ENCODE measurements at regions not wholly inside any gene's neighbourhood (a gene's known extent, or its start where the extent isn't known, plus 50 kb on each side); places are given as distances from the start of the nearest gene placed in this dataset.

GRCh38 chr20:22698259-22698842 is 114.0 kb upstream of the FOXA2 start:
- no peaks in the 10 kb centered on the region for H3K9me3 Mint-ChIP-seq
- H3K27ac Mint-ChIP-seq, result no peak overlapping the region
- H3K4me3 Mint-ChIP-seq (ENCODE audit: low read depth), result no peak overlapping the region
- no peak for DNase-seq (ENCODE audit: low spot score)
- no peaks in the 10 kb centered on the region for H3K36me3 Mint-ChIP-seq (ENCODE audit: low read depth)
- intact Hi-C loops (cut with micrococcal nuclease), result loop anchor here (10.0 kb wide), 2 partner anchors 346 to 746 kb away; partner anchors contain the start of gene THBD
- H3K4me1 Mint-ChIP-seq (ENCODE audit: low read depth), result no peaks in the 10 kb centered on the region
- no peaks in the 10 kb centered on the region for H3K27me3 Mint-ChIP-seq (ENCODE audit: low read depth)

GRCh38 chr20:22699396-22699795 is 115.0 kb upstream of the FOXA2 start:
- Mint-ChIP-seq H3K27me3 (ENCODE audit: low read depth) (no peaks in the 10 kb centered on the region), H3K4me3 (ENCODE audit: low read depth) (no peak overlapping the region), H3K4me1 (ENCODE audit: low read depth) (no peaks in the 10 kb centered on the region), H3K9me3 (no peaks in the 10 kb centered on the region), H3K27ac (no peak overlapping the region), H3K36me3 (ENCODE audit: low read depth) (no peaks in the 10 kb centered on the region)
- no peak for DNase-seq (ENCODE audit: low spot score)
- intact Hi-C loops (cut with micrococcal nuclease), result loop anchor here (10.0 kb wide), 2 partner anchors 345 to 745 kb away; partner anchors contain the start of gene THBD

GRCh38 chr20:22700367-22700766 is 116.0 kb upstream of the FOXA2 start:
- intact Hi-C loops (cut with micrococcal nuclease), result no loop called here
- H3K36me3 Mint-ChIP-seq (ENCODE audit: low read depth), result no peaks in the 10 kb centered on the region
- no peak for DNase-seq (ENCODE audit: low spot score)
- H3K4me3 Mint-ChIP-seq (ENCODE audit: low read depth), result no peak overlapping the region
- H3K4me1 Mint-ChIP-seq (ENCODE audit: low read depth), result no peaks in the 10 kb centered on the region
- H3K27me3 Mint-ChIP-seq (ENCODE audit: low read depth), result no peaks in the 10 kb centered on the region
- no peak overlapping the region for H3K27ac Mint-ChIP-seq
- H3K9me3 Mint-ChIP-seq, result no peaks in the 10 kb centered on the region

- no peaks in the 10 kb centered on the region for H3K36me3 Mint-ChIP-seq (ENCODE audit: low read depth)
- H3K27ac Mint-ChIP-seq, result no peak overlapping the region
- no peak overlapping the region for H3K4me3 Mint-ChIP-seq (ENCODE audit: low read depth)
- no peaks in the 10 kb centered on the region for H3K27me3 Mint-ChIP-seq (ENCODE audit: low read depth)
- DNase-seq (ENCODE audit: low spot score), result no peak
- no peaks in the 10 kb centered on the region for H3K4me1 Mint-ChIP-seq (ENCODE audit: low read depth)
- H3K9me3 Mint-ChIP-seq, result no peaks in the 10 kb centered on the region
- intact Hi-C loops (cut with micrococcal nuclease), result no loop called here
These were observed 117.4 kb upstream of the FOXA2 start for GRCh38 chr20:22701679-22702308.

- Mint-ChIP-seq H3K9me3 (no peaks in the 10 kb centered on the region), H3K27me3 (ENCODE audit: low read depth) (no peaks in the 10 kb centered on the region), H3K27ac (no peak overlapping the region), H3K4me3 (ENCODE audit: low read depth) (no peak overlapping the region), H3K36me3 (ENCODE audit: low read depth) (no peaks in the 10 kb centered on the region), H3K4me1 (ENCODE audit: low read depth) (no peaks in the 10 kb centered on the region)
- intact Hi-C loops (cut with micrococcal nuclease), result no loop called here
- no peak for DNase-seq (ENCODE audit: low spot score)
These were observed 119.5 kb upstream of the FOXA2 start for GRCh38 chr20:22703843-22704242.

GRCh38 chr20:22711971-22712755 is 127.8 kb upstream of the FOXA2 start:
- Mint-ChIP-seq H3K9me3 (no peaks in the 10 kb centered on the region), H3K27ac (no peak overlapping the region), H3K36me3 (ENCODE audit: low read depth) (no peaks in the 10 kb centered on the region), H3K4me1 (ENCODE audit: low read depth) (no peaks in the 10 kb centered on the region), H3K27me3 (ENCODE audit: low read depth) (no peaks in the 10 kb centered on the region), H3K4me3 (ENCODE audit: low read depth) (no peak overlapping the region)
- no peak for DNase-seq (ENCODE audit: low spot score)
- intact Hi-C loops (cut with micrococcal nuclease), result no loop called here

- intact Hi-C loops (cut with micrococcal nuclease), result no loop called here
- no peaks in the 10 kb centered on the region for H3K27me3 Mint-ChIP-seq (ENCODE audit: low read depth)
- H3K4me3 Mint-ChIP-seq (ENCODE audit: low read depth), result no peak overlapping the region
- no peak overlapping the region for H3K27ac Mint-ChIP-seq
- H3K4me1 Mint-ChIP-seq (ENCODE audit: low read depth), result no peaks in the 10 kb centered on the region
- no peak for DNase-seq (ENCODE audit: low spot score)
- H3K9me3 Mint-ChIP-seq, result no peaks in the 10 kb centered on the region
- no peaks in the 10 kb centered on the region for H3K36me3 Mint-ChIP-seq (ENCODE audit: low read depth)
These were observed 132.5 kb upstream of the FOXA2 start for GRCh38 chr20:22716821-22717351.

- Mint-ChIP-seq H3K9me3 (no peaks in the 10 kb centered on the region), H3K4me3 (ENCODE audit: low read depth) (no peak overlapping the region), H3K27ac (no peak overlapping the region), H3K27me3 (ENCODE audit: low read depth) (no peaks in the 10 kb centered on the region), H3K4me1 (ENCODE audit: low read depth) (no peaks in the 10 kb centered on the region), H3K36me3 (ENCODE audit: low read depth) (no peaks in the 10 kb centered on the region)
- DNase-seq (ENCODE audit: low spot score), result no peak
- intact Hi-C loops (cut with micrococcal nuclease), result no loop called here
These were observed 133.1 kb upstream of the FOXA2 start for GRCh38 chr20:22717466-22717865.

- Mint-ChIP-seq H3K4me3 (ENCODE audit: low read depth) (no peak overlapping the region), H3K27ac (no peak overlapping the region), H3K9me3 (no peaks in the 10 kb centered on the region), H3K4me1 (ENCODE audit: low read depth) (no peaks in the 10 kb centered on the region), H3K36me3 (ENCODE audit: low read depth) (no peaks in the 10 kb centered on the region), H3K27me3 (ENCODE audit: low read depth) (no peaks in the 10 kb centered on the region)
- DNase-seq (ENCODE audit: low spot score), result no peak
- intact Hi-C loops (cut with micrococcal nuclease), result no loop called here
These were observed 134.8 kb upstream of the FOXA2 start for GRCh38 chr20:22719167-22719591.

GRCh38 chr20:22720206-22720605 is 135.8 kb upstream of the FOXA2 start:
- Mint-ChIP-seq H3K4me3 (ENCODE audit: low read depth) (no peak overlapping the region), H3K27me3 (ENCODE audit: low read depth) (no peaks in the 10 kb centered on the region), H3K4me1 (ENCODE audit: low read depth) (no peaks in the 10 kb centered on the region), H3K27ac (no peak overlapping the region), H3K36me3 (ENCODE audit: low read depth) (no peaks in the 10 kb centered on the region), H3K9me3 (no peaks in the 10 kb centered on the region)
- intact Hi-C loops (cut with micrococcal nuclease), result no loop called here
- DNase-seq (ENCODE audit: low spot score), result no peak

GRCh38 chr20:22722811-22723210 is 138.4 kb upstream of the FOXA2 start:
- no peaks in the 10 kb centered on the region for H3K36me3 Mint-ChIP-seq (ENCODE audit: low read depth)
- H3K4me1 Mint-ChIP-seq (ENCODE audit: low read depth), result no peaks in the 10 kb centered on the region
- H3K27me3 Mint-ChIP-seq (ENCODE audit: low read depth), result no peaks in the 10 kb centered on the region
- H3K27ac Mint-ChIP-seq, result no peak overlapping the region
- intact Hi-C loops (cut with micrococcal nuclease), result no loop called here
- no peaks in the 10 kb centered on the region for H3K9me3 Mint-ChIP-seq
- H3K4me3 Mint-ChIP-seq (ENCODE audit: low read depth), result no peak overlapping the region
- no peak for DNase-seq (ENCODE audit: low spot score)

GRCh38 chr20:22723659-22724058 is 139.3 kb upstream of the FOXA2 start:
- H3K36me3 Mint-ChIP-seq (ENCODE audit: low read depth), result no peaks in the 10 kb centered on the region
- no peak for DNase-seq (ENCODE audit: low spot score)
- H3K4me1 Mint-ChIP-seq (ENCODE audit: low read depth), result no peaks in the 10 kb centered on the region
- H3K4me3 Mint-ChIP-seq (ENCODE audit: low read depth), result no peak overlapping the region
- intact Hi-C loops (cut with micrococcal nuclease), result no loop called here
- no peaks in the 10 kb centered on the region for H3K27me3 Mint-ChIP-seq (ENCODE audit: low read depth)
- H3K9me3 Mint-ChIP-seq, result no peaks in the 10 kb centered on the region
- no peak overlapping the region for H3K27ac Mint-ChIP-seq

GRCh38 chr20:22728146-22728745 is 143.9 kb upstream of the FOXA2 start:
- no peaks in the 10 kb centered on the region for H3K9me3 Mint-ChIP-seq
- H3K36me3 Mint-ChIP-seq (ENCODE audit: low read depth), result no peaks in the 10 kb centered on the region
- no peaks in the 10 kb centered on the region for H3K4me1 Mint-ChIP-seq (ENCODE audit: low read depth)
- H3K27ac Mint-ChIP-seq, result no peak overlapping the region
- no peak overlapping the region for H3K4me3 Mint-ChIP-seq (ENCODE audit: low read depth)
- intact Hi-C loops (cut with micrococcal nuclease), result no loop called here
- H3K27me3 Mint-ChIP-seq (ENCODE audit: low read depth), result no peaks in the 10 kb centered on the region
- DNase-seq (ENCODE audit: low spot score), result no peak
